T-helper 1 cell treated with Interleukin-12 subunit alpha and Interleukin-12 subunit beta and Interleukin-4 antibody, amounts not matched to agents 30 ng/mL and 1 ng/mL, for 36 hours (primary cell): ENCODE measurements at regions not wholly inside any gene's neighbourhood (a gene's known extent, or its start where the extent isn't known, plus 50 kb on each side); places are given as distances from the start of the nearest gene placed in this dataset.
"Not testable (repeated sequence)": the region's sequence is repeated elsewhere in the genome, so short reads cannot be mapped to it uniquely, and the experiment has no call there.

Source experiments
- intact Hi-C: fragments of 100-400 bp; cut with micrococcal nuclease; formaldehyde crosslinking; loops from one replicate; pipeline ENCODE4 v1.15.1; 2024

DNA sequence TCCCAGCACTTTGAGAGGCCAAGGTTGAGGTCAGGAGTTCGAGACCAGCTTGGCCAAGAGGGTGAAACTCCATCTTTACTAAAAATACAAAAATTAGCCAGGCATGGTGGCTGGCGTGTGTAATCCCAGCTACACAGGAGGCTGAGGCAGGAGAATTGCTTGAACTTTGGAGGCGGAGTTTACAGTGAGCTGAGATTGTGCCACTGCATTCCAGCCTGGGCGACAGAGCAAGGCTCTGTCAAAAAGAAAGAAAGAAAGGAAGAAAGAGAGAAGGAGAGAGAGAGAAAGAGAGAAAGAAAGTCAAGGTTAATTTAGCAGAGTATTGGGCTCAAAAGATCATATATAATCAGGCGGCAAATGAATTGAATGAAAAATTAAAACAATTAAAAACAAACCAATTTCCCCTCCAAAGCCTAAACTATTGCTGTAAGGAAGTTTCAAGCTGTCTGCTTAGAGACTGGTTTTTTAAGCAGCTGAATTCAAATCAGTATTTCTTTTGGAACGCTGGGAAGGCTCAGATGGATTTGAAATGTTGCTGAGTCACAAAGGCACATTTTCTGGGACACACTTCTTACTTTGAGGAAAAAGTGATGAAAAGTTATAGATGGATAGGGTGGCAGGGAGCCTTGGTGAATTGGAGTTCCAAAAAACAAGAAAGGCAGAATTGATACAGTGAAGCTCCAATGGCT is 81.3 kb upstream of the BHLHE40 start:
- intact Hi-C loops, result loop anchor here (1.0 kb wide), 2 partner anchors 9 to 10 kb away; no protein-coding TSS in a partner anchor

DNA sequence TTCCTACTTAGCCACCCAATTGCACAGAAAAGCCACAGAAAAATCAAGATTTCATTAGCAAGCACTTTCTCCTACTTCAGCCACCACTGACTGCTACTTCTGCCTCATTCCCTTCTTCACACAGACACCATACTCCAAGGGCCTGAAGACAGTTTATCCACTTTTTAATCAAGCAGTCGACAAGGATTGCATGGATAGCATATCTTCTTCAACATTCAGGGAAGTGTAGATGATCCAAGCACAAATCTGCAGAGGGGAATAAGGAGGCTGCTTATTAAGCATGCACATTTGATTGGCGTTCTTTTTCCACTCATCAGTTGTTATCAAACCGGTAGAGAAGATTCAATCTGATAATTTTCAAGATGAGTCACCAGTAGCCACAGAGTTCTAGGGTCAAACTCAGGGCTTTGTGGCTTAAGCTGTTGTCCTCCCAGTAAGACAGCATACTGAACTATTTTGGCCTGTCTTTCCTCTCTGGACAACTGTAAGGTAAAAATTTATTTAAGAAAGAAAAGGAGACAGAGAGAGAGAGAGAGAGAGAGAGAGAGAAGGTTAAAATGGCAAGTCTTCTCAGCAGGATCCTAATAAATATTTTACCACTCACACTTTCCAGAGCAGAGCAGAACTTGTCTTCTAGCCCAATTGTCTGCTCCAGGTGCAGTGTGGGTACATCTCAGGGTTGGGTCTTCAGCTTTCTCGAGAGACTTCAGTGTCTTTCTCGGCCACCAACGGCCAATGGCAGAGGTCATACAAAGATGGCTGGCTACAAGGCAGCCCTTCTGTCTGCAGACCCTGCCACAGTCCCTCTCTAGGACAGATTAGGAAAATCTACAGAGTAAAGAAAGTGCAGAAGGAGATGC is 80.6 kb upstream of the BHLHE40 start:
- intact Hi-C loops, result loop anchor here (1.0 kb wide), 2 partner anchors 9 to 10 kb away; no protein-coding TSS in a partner anchor

GRCh38 chr3:4899710-4900109 is 79.5 kb upstream of the BHLHE40 start:
- intact Hi-C loops, result loop anchor here (10.0 kb wide), 1 partner anchor 595 kb away; the partner anchor contains the start of gene SETMAR

- intact Hi-C loops, result loop anchor here (10.0 kb wide), 1 partner anchor 595 kb away; the partner anchor contains the start of gene SETMAR
Measured at GRCh38 chr3:4900298-4900697, 78.9 kb upstream of the BHLHE40 start.

GRCh38 chr3:4904811-4905695 is 74.2 kb upstream of the BHLHE40 start:
- intact Hi-C loops, result loop anchor here (2.0 to 10.0 kb wide), 3 partner anchors 16 to 600 kb away; partner anchors contain the start of gene SETMAR

DNA sequence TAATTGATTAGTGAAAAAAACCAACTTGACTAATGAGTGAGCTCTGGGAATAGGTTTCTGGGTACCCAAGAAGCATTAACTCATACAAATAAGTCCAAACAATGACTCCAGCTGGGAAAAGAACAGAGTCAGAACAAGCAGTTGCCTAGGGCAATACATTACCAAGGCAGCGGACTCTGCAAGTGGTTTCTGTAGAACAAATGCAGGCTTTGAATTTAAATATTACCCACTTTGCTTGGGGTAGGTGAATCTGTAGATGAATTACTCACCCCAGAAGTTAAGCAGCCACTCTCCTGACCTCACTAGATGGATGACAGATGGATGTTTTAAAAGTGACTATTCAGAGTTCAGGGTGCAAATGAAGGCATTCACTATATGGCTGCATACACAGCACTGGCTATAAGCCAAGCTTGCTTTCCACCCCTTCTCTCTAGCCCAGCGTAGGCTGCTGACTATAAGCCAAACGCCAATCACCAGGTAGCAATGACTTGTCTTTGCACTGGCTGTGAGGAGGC is 73.1 kb upstream of the BHLHE40 start:
- intact Hi-C loops, result loop anchor here (2.0 to 10.0 kb wide), 3 partner anchors 151 to 601 kb away; partner anchors contain the start of gene SETMAR

DNA sequence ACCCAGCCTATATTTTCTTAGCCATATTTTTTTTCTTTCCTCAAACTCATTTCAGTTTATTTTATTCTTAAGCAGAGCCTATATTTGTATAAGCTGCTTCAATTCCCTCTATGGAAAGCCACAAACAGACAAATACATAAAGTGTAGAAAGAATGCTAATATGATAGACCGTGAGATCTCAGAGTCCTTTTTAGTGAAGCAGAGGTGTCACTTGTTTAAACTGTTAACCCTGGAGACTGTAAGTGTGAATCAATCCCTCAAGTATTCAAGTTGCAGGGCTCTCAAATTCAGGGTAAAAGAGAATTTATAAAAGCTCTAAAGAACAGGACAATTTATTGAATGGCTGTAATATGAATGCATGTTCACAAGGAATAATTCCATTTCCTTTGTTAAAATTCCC is 72.2 kb upstream of the BHLHE40 start:
- intact Hi-C loops, result loop anchor here (2.0 to 10.0 kb wide), 3 partner anchors 150 to 602 kb away; partner anchors contain the start of gene SETMAR

- intact Hi-C loops, result loop anchor here (1.0 to 10.0 kb wide), 12 partner anchors 10 to 603 kb away; partner anchors contain the start of gene SETMAR
Measured at GRCh38 chr3:4907643-4908432, 71.4 kb upstream of the BHLHE40 start.

DNA sequence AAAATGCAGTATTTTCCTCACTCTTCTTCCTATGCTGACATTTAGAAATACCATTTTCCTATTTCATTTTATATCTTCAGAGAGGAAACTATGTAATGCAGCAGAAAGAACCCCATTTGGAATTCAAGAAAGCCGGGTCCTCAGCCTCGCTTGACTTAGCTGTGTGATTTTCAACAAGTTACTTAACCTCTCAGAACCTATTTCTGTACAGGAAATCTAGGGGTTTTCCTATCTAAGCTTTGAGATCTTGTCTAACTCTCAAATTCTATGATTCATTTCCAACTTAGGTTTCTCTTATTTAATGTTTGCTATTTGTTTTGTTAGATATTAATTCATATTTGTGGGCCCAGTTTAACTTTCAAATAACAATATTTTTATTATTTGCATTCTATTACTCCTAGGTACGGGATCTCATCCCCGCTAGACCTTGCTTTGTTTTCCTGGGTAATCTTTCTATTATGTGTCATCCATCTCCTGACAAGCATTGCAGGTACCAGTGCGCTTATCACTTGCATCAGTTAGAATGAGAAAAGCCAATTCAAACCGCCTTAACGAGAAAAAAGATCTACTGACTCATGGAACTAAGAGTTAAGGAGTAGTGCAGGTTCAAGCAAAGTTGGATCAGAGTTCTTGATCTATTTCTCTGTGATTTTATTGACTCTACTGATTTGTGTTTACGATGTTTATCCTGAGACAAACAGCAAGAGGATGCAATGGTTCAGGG is 70.6 kb upstream of the BHLHE40 start:
- intact Hi-C loops, result loop anchor here (1.0 to 10.0 kb wide), 11 partner anchors 10 to 604 kb away; partner anchors contain the start of gene SETMAR

GRCh38 chr3:4914464-4914863 is 64.8 kb upstream of the BHLHE40 start:
- intact Hi-C loops, result no loop called here

GRCh38 chr3:4921589-4921988 is 57.6 kb upstream of the BHLHE40 start:
- intact Hi-C loops, result not testable (repeated sequence)

GRCh38 chr3:4926892-4927291 is 52.3 kb upstream of the BHLHE40 start:
- intact Hi-C loops, result loop anchor here (1.0 to 5.0 kb wide), 6 partner anchors 10 to 205 kb away; no protein-coding TSS in a partner anchor

DNA sequence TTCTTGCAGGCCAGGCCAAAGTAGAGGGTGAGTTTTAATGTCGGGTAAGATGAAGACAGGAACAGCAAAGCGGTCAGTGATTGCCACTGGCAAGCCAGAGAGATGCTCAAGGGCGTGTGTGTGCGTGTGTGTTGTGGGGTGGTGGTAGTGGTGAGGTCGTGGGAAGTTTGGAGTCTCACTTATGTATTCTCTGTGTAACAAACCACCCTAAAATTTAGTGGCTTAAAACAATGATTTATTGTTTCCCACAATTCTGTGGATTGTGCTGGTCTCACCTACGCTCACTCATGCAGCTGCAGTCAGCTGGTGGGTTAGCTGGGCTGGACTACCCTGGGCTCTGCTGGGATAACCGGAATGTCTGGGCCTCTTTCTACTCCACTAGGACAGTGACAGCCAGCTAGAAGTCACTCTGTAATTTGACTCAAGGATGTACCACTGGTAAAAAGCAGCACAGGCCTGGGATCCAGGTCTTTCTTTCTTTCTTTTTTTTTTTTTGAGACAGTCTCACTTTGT is 50.9 kb upstream of the BHLHE40 start:
- intact Hi-C loops, result loop anchor here (5.0 kb wide), 1 partner anchor 206 kb away; no protein-coding TSS in a partner anchor
